ENCODE measurements at regions not wholly inside any gene's neighbourhood (a gene's known extent, or its start where the extent isn't known, plus 50 kb on each side); places are given as distances from the start of the nearest gene placed in this dataset.

DNA sequence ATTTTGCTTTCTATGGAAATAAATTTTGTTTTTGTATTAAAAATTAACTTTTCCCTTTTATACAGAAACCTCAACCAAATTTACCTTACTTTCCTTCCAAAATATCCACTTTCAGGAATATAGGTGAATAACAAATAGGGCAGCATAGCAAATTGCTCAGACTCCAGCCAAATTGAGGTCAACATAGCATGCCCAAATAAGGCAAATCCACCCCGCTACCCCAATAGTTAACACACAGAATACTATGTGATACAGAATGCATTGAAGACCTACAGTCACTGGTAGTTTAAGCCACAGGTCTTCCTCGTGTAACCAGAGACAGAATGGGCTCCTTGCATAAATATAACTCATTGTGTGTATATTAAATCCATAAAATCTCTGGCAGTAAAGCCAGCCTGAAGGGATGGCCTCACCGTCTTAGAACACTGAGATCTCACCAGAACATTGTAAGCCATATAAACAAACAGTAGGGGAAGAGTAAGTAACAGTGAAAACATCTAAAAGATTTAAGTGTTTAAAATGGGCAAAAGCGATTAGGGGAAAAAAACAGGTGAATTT is 72.2 kb downstream of the PMAIP1 start:
- TF ChIP-seq, protein P1, sequence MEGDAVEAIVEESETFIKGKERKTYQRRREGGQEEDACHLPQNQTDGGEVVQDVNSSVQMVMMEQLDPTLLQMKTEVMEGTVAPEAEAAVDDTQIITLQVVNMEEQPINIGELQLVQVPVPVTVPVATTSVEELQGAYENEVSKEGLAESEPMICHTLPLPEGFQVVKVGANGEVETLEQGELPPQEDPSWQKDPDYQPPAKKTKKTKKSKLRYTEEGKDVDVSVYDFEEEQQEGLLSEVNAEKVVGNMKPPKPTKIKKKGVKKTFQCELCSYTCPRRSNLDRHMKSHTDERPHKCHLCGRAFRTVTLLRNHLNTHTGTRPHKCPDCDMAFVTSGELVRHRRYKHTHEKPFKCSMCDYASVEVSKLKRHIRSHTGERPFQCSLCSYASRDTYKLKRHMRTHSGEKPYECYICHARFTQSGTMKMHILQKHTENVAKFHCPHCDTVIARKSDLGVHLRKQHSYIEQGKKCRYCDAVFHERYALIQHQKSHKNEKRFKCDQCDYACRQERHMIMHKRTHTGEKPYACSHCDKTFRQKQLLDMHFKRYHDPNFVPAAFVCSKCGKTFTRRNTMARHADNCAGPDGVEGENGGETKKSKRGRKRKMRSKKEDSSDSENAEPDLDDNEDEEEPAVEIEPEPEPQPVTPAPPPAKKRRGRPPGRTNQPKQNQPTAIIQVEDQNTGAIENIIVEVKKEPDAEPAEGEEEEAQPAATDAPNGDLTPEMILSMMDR (CRISPR knock-in tag; IDR thresholded peaks at IDR 0.05) = no peak
- TF ChIP-seq CCAR2 (optimal IDR thresholded peaks at IDR 0.05; ENCODE audit: low read depth, low read length) (no peak), SP2 (CRISPR knock-in tag; IDR thresholded peaks at IDR 0.05) (no peak), ZNF263 (CRISPR knock-in tag; IDR thresholded peaks at IDR 0.05) (no peak), SIN3B (IDR thresholded peaks at IDR 0.05; ENCODE audit: low read length) (no peak), NPAS2 (CRISPR knock-in tag; IDR thresholded peaks at IDR 0.05; ENCODE audit: borderline replicate concordance) (no peak), ZNF556 (CRISPR knock-in tag; IDR thresholded peaks at IDR 0.05; ENCODE audit: borderline replicate concordance) (no peak)
- TF ChIP-seq, protein P2, sequence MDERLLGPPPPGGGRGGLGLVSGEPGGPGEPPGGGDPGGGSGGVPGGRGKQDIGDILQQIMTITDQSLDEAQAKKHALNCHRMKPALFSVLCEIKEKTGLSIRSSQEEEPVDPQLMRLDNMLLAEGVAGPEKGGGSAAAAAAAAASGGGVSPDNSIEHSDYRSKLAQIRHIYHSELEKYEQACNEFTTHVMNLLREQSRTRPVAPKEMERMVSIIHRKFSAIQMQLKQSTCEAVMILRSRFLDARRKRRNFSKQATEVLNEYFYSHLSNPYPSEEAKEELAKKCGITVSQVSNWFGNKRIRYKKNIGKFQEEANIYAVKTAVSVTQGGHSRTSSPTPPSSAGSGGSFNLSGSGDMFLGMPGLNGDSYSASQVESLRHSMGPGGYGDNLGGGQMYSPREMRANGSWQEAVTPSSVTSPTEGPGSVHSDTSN (CRISPR knock-in tag; IDR thresholded peaks at IDR 0.05) = no peak
- TF ChIP-seq, protein P3, sequence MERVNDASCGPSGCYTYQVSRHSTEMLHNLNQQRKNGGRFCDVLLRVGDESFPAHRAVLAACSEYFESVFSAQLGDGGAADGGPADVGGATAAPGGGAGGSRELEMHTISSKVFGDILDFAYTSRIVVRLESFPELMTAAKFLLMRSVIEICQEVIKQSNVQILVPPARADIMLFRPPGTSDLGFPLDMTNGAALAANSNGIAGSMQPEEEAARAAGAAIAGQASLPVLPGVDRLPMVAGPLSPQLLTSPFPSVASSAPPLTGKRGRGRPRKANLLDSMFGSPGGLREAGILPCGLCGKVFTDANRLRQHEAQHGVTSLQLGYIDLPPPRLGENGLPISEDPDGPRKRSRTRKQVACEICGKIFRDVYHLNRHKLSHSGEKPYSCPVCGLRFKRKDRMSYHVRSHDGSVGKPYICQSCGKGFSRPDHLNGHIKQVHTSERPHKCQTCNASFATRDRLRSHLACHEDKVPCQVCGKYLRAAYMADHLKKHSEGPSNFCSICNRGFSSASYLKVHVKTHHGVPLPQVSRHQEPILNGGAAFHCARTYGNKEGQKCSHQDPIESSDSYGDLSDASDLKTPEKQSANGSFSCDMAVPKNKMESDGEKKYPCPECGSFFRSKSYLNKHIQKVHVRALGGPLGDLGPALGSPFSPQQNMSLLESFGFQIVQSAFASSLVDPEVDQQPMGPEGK (CRISPR knock-in tag; IDR thresholded peaks at IDR 0.05) = no peak
